Amniotic stem cell (primary cell): ENCODE measurements at regions not wholly inside any gene's neighbourhood (a gene's known extent, or its start where the extent isn't known, plus 50 kb on each side); places are given as distances from the start of the nearest gene placed in this dataset.
A peak's percentile ranks its signal among the peaks of the same experiment; 100 is the strongest.

Source experiments
- DNase-seq: peaks from one replicate; lab custom pipeline; 2025; lab: John Stamatoyannopoulos, UW

- no peak for DNase-seq
Measured at GRCh38 chr6:21965016-21965415, 331.8 kb downstream of the PRL start.

DNA sequence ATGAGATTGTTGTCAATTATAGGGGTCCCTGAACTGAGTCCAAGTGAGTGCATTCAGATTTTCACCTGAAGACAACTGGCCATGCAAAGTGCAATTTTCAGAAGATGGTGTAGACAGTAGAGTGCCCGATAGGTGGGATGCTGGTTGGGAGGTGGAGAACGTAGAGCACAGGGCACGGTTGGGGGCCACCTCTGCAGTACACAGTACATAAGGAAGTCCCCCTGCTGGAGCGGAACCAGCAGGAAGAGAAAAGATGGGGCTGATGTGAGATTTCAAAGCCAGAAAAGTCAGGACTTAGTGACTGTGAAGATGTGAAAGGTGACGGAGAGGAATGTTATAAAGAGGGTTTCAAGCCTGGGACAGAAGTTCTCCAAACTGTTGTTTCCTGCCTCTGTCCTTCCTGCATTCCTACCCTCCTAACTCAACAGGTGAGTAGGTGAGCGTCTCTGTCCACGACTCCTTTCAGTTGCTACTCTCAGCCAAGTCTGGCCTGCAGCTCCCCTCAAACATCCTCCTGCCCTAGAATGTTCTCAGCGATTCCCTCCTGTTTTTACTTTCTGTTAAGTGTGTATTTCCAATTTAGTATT lies 330.8 kb downstream of the PRL start:
- DNase-seq = no peak

- no peak for DNase-seq
Measured at GRCh38 chr6:21967056-21967974, 329.5 kb downstream of the PRL start.

DNA sequence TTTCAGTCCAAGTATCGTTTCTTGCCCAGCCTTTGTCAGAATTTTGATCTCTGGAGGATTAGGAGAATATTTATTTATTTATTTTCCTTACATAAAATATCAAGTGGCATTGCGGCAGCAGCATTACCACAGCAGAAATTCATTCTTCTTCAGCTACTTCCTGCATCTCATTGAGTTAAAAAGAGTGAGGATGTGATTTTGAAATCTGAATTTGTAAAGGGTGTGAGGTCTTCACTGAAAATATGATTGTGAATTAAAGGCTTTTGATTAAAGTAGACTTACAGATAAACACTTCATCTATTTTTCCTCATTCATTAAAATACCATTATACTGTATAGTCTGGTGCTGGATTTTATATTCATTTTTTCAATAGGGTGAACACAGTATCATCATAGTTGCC lies 328.4 kb downstream of the PRL start:
- no peak for DNase-seq

DNA sequence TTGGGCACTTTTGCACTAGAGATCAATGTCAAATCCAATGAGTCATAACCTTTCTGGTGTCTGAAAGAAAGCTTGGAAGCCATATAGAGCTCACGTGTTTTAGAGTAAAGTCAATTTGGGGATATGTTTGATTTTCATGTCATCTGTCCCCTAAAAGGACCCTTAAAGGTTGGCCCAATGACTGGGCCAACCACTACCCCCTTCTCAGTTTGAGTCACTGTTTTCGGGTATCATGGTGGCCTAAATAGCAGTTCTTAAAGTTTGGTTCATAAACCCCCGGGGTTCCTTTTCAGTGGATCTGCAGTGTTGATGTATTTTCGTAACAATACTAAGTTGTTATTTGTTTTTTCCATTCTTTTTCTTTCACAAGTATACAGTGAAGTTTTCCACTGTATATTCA lies 327.6 kb downstream of the PRL start:
- DNase-seq = no peak

DNA sequence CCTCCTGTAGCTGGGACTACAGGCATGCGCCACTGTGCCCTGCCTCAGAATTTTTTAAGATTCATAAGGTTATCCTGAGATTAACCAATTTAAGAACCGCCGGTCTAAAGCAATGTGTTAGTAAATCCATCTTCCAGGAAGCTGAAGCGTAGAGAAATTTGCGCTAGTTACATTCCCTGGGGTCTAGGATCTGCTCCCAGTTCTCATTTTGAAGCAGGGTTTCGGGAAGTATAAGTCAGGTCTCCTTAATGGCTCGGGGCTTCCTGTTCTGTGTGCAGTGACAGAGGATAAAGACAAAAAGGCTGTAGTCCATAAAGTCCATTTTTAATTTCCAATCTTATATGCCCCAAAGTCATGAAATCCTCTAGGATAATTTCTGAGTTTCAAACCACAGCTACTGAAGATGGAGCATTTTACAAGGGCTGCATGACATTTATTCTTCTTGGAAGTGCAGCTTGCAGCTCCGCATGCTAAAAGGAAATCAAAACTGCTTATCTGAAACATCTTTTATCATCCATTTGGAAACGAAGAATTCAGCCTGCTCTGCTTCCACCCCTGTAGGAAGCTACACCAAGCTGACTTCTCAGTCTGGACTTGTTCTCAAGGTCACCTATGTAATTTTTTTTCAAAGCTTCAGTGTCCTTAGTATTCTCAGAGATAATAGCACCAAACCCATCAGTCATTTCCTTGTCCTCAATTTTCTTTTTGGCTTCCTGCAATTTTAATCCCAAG lies 326.1 kb downstream of the PRL start:
- no peak for DNase-seq

DNA sequence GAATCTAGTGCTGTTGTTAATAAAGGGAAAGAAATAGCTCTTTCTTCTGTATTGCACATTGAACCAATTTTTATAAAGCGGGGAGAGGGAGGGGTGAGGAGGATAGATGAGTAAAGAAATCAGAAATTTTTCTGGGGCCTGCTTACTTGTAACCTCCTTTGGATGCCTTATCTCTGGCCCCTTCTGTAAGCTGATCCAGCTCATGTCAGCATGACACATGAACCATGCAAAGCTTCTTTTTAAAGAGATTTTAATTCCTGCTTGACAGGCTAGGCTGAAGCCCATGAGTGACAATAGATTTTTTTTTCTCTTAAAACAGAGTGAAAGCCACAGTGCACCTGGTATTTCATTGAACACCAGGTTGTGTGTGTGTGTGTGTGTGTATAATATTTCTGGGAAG lies 325.3 kb downstream of the PRL start:
- no peak for DNase-seq

DNA sequence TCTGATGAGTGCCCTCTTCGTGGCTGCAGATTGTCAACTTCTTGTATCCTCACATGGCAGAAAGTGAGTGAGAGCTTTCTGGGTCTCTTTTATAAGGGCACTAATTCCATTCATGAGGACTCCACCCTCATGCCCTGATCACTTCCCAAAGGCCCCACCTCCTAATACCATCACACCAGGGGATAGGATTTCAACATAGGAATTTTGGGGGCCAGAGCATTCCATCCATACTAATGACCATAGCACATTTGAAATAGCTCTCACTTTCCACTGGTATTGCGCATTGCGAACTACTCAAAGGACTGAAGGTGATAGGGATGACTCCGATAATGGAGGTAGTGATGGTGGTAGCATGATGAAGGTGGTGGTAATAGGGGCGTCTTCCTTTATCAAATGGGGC lies 324.3 kb downstream of the PRL start:
- no peak for DNase-seq

GRCh38 chr6:21977346-21977745 lies 319.5 kb downstream of the PRL start:
- DNase-seq = no peak

DNA sequence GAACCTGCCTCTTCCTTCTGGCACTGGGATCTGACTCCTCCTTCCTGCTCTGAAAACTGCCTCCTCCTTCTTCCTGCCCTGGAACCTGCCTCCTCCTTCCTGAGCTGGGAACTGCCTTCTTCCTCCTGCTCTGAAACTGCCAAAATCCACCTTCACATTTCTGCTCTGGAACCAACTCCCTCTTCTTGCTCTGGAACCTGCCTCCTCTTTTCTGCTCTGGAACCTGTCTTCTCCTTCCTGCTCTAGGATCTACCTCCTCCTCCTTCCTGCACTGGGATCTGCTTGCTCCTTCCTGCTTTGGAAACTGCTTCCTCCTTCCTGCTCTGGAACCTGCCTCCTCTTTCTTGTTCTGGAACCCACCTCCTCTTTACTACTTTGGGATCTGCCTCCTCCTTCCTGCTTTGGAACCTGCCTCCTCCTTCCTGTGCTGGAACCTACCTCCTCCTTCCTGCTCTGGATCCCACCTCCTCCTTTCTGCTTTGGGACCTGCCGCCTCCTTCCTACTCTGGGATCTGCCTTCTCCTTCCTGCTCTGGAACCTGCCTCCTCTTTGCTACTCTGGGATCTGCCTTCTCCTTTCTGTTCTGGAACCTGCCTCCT lies 315.5 kb downstream of the PRL start:
- no peak for DNase-seq

DNA sequence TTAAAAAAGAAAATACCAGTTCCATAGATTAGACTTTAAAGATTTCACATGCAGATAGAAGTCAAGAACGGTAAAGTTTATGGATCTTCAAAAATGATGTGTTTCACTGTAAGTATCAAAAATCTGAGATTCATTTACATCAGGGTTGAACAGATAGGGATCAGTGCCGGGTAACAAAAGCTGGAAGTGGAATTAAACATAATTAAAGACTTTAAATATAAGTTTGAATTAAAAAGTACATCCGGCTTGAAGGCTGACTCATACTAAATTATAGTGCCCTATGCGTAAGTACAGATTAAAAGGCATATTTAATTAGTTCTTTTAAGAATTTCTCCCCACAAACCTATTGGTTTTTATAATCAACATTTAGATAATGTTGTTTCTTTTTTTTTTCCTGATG lies 312.7 kb downstream of the PRL start:
- DNase-seq = no peak

DNA sequence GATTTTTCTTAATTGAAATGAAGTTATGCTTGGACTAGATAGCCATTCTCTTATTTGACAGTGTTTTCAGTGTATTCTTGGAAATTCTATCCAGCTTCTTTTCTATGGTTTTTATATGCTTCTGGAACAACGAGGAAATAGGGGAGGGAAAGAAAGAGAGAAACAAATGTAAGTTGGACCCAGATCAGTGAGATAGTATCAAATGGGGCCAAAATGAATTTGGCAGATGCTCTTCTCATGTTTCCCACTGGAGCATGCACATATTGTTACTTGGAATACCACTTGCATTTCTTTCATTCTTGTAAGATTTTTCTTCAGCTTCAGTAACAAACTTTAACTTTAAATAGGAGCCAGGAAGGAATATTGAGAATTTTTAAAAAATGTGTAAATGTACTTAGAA lies 312.3 kb downstream of the PRL start:
- no peak for DNase-seq

DNA sequence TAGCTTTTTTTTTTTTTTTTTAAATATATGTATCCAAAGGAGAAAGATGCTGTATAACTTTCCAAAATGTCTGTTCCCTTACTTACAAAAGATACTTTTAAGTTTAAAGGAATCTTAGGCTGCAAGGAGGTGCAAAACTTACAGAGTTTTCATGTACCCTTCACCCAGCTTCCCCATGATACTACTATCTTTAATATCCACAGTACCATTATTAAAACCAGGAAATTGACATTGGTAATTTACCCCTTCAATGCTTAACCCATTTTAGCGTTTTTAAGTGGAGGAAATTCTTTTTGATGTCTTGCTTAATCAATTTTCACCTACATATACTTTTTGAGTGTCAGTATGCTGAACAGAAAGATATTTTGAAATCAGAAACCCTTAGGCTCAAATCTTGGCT lies 310.9 kb downstream of the PRL start:
- DNase-seq = no peak

GRCh38 chr6:21986703-21987102 lies 310.1 kb downstream of the PRL start:
- DNase-seq = no peak

- peak; percentile 71 for DNase-seq
Measured at GRCh38 chr6:21987501-21987957, 309.3 kb downstream of the PRL start.

GRCh38 chr6:21990577-21990976 lies 306.3 kb downstream of the PRL start:
- no peak for DNase-seq

GRCh38 chr6:21992178-21992967 lies 304.5 kb downstream of the PRL start:
- DNase-seq = peak; percentile 20

- DNase-seq = no peak
Measured at GRCh38 chr6:21993841-21994240, 303.0 kb downstream of the PRL start.

DNA sequence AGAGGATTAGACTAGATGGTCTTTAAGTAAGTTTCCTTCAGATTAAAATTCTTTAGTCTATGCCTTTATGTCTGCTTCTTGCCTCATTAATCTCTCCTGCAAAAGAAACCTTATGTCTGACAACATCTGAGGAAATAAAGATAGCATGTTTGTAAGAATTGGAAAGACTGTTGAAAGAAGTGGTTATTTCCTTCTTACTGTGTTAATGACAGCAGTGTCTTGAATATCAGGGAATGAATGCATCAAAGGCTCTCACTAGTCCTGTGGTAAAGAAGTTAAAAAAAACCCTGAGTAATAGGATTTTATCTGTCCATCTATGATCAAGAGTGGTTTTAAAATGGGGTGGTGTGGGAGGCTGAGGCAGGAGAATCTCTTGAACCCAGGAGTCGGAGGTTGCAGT lies 302.0 kb downstream of the PRL start:
- DNase-seq = no peak

- DNase-seq = no peak
Measured at GRCh38 chr6:21995318-21995717, 301.5 kb downstream of the PRL start.

DNA sequence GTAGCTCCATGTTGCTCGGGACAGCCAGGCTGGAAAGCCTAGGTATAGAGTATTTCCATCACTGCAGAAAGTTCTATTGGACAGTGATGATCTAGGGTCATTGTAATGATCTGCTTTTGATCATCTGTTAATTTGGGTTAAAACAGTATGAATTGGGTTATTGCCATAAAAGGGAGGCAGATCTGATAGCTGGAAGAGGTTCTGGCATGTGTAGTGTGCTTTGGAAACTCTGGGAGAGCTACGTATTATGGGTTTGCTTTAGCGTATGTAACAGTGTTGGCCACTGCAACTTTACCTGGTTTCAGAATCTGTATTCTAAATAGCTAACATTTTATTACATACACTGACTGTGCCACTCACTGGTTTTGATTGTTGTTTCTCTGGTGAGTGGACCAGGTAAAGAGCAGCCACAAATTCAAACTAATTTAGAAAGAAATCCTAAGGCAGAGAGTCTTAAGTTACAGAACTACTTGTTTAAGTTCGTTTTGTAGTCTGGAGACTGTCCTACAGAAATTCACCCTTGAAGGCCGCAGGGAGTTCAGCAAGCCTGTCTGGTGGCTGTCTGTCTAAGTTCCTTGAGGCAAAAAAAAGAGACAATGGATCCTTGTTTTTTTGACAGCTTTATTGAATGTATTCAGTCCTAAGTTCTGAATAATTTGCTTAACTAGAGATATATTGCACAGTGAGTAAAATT lies 300.3 kb downstream of the PRL start:
- no peak for DNase-seq
